A204.1 (cell line): ENCODE measurements at regions not wholly inside any gene's neighbourhood (a gene's known extent, or its start where the extent isn't known, plus 50 kb on each side); places are given as distances from the start of the nearest gene placed in this dataset.
"Not testable (repeated sequence)": the region's sequence is repeated elsewhere in the genome, so short reads cannot be mapped to it uniquely, and the experiment has no call there.

Experiments used
- FAIRE-seq: peaks from 2 replicates; lab custom pipeline; 2012; peaks lifted over from hg19 to GRCh38; lab: Jason Lieb, UNC

GRCh38 chr6:6950373-6951145 lies 157.2 kb upstream of the RREB1 start:
- no peak for FAIRE-seq

GRCh38 chr6:6951355-6951754 lies 156.4 kb upstream of the RREB1 start:
- FAIRE-seq, result no peak

GRCh38 chr6:6952484-6952883 lies 155.3 kb upstream of the RREB1 start:
- no peak for FAIRE-seq

- FAIRE-seq, result not testable (repeated sequence)
These were observed 154.8 kb upstream of the RREB1 start for GRCh38 chr6:6952927-6953326.

DNA sequence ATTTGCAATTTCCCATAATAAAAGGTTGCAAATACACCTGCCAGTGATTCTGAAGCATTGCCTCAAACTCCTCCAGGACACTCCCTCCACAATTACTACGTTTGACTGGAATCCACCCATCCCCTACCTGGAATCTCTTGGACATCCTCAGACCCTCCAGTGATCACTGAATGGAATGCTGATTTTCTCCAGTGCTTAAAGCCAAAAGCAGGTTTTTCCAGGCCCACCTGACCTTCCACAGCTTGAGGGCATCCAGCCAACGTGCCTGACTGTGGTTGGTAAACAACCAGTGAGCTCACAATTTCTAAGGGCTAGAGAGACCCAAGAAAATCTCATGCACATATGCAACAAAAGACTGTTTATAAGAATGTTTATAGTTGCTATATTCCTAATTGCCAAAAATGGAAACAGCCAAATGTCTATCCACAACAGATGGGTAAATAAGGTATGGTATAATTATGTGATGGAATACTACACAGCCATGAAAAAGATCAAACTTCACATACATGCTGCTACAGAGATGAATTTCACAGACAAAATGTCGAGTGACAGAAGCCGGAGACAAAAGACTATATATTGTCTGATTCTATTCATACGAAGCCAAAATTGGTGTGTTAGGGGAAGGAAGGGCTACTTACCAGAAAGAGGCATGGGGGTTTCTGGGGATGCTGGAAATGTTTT lies 147.1 kb upstream of the RREB1 start:
- no peak for FAIRE-seq

- FAIRE-seq, result no peak
These were observed 145.7 kb upstream of the RREB1 start for GRCh38 chr6:6962086-6962485.

DNA sequence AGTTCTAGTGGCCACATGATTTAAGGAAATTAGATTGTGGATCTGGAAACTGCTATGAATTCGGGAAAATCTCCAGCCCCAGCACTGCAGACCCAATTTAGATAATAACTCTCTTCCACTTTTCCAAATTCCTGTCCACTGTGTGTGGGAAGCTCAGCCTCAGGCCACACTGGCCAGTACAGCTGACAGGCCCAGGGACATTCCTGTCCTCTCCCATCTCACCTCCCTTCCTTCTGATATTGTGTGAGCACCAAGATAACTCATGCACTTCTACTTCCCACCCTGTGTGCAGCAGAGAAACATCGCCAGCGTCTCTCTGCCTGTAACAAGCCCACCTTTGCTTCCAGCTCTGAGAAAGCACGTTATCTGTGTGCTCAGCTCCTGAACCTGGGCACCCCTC lies 145.1 kb upstream of the RREB1 start:
- FAIRE-seq, result no peak

DNA sequence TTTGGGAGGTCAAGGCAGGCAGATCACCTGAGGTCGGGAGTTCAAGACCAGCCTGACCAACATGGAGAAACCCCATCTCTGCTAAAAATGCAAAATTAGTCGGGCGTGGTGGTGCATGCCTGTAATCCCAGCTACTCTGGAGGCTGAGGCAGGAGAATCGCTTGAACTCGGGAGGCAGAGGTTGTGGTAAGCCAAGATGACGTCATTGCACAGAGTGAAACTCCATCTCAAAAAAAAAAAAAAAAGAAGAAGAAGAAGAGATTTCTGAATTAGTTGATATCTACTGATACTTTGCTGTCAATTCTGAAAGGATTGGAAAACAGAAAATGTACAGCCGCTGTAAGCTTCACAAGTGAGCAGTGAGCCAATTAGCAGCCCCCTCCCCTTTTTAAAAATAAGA lies 144.4 kb upstream of the RREB1 start:
- not testable (repeated sequence) for FAIRE-seq

- no peak for FAIRE-seq
These were observed 143.1 kb upstream of the RREB1 start for GRCh38 chr6:6964675-6965074.

DNA sequence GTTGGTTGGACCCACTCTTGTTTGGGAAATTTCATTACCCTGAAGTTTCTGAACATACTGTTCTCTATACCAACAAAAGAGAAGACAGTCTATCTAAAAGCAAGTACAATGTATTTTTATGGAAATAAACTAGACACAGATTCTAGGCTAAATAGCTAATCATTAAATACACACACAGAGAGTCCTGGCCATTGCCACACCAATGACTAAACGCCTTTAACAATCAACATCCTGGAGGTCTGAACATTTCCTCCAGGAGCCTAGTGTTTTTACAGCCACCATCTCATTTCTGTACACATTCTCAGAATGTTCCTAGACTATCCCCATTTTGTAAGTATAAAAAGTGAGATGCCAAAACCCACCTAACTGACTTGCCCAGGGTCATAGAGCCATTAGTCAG lies 141.6 kb upstream of the RREB1 start:
- no peak for FAIRE-seq

DNA sequence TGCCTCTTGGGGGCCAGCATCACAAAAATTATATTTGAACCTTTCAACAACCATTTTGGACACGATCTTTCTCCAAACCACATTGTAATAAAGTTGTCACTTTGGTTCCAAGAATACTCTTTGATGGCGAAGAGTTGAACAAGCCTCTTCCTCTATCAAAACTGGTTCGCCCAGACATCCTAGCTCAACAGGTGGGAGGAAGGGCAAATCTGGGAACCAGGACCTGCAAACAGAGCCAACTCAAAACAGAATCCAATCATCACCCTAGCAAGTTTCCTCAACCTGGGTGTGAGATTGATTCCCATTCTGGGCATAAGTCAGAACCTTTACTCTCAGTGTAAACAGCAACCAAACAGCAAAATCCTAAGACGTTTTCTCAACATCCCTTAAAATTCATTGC lies 141.2 kb upstream of the RREB1 start:
- no peak for FAIRE-seq

DNA sequence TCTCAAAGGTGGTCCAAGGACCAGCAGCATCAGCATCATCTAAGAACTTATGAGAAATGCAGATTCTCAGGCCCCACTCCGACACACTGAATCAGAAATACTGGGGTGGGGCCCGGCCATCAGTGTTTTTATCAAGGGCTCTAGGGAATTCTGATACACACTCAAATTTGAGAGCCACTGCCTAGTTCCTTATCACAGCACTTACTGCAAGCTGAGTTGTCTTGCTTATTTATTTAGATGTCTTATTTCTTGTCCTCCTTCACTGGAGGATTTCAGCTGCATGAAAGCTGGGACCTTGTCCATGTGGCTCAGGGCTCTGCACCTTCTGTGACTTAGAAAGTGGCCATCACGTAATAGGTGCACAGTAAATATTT lies 139.4 kb upstream of the RREB1 start:
- FAIRE-seq, result no peak

DNA sequence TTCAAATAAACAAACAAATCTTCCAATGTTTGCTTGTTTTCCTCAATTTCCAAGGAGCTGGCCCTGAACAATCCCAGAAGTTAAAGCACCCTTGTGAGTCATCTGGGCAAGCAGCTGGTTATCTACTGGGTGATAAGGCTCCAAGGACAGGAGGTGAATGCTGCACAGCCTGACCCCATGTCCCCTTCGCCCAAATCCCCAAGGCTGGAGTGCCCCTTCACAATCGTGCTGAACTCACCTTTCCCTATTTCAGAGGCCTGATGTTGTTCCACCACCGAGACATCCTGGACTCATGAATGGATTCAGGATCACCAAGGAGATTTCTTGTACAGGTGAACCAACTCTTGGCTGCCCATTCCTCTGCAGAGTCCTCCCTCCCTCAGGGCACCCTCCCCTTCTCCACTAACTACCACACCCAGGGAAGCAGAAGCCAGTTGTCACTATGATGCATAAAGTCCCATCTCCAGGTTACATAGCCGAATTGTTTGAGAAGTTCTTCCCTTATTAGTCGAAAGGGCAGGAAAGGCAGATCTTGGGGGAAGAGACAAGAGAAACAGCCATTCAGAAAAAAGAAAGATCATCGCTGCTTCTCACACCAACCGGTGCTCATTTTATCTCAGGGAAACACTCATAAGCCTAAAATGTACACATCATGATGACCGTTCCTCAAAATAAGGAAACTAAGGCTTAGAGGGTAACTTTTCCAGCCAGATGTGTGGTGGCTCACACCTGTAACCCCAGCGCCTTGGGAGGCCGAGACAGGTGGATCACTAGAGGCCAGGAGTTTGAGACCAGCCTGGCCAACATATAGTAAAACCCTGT lies 138.8 kb upstream of the RREB1 start:
- no peak for FAIRE-seq

DNA sequence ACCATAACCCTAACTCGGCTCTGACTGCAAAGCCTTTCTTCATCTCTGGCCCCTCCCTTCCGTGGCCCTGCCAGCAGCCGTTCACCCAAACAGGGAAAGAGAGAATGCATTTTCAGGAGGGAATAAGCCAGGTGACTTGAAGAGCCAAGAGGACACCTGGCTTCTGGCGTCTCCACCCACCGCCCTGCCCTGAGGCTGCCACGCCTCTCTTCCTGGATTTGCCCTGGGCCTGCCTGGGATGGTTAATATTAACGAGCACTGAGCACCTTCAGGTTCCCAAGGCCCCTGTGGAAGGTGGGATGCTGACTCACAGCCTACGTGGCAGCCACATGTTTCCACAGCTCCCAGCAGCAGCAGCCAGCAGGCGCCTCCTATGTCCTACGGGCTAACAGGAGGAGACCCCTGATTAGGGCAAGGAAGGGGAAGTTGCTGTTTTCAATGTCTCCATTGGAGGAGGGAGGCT lies 138.0 kb upstream of the RREB1 start:
- FAIRE-seq, result no peak

- no peak for FAIRE-seq
These were observed 136.9 kb upstream of the RREB1 start for GRCh38 chr6:6970851-6971250.

- no peak for FAIRE-seq
These were observed 136.4 kb upstream of the RREB1 start for GRCh38 chr6:6971369-6971768.

- no peak for FAIRE-seq
These were observed 135.3 kb upstream of the RREB1 start for GRCh38 chr6:6972456-6972855.

GRCh38 chr6:6973721-6974120 lies 134.0 kb upstream of the RREB1 start:
- FAIRE-seq, result no peak

GRCh38 chr6:6975459-6976111 lies 132.2 kb upstream of the RREB1 start:
- no peak for FAIRE-seq

DNA sequence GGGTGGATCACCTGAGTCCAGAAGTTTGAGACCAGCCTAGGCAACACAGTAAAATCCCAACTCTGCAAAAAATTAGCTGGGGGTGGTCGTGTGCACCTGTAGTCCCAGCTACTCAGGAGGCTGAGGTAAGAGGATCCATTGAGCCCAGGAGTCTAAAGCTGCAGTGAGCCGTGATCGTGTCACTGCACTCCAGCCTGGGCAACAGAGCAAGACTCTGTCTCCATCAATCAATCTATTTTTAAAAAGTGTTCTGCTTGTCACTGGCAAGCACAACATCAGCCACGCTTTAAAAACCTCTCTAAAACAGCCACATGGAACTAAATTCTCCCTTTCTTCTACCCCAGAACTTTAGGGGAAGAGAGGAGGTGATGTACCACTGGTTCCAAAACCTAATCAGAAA lies 131.6 kb upstream of the RREB1 start:
- FAIRE-seq, result no peak

DNA sequence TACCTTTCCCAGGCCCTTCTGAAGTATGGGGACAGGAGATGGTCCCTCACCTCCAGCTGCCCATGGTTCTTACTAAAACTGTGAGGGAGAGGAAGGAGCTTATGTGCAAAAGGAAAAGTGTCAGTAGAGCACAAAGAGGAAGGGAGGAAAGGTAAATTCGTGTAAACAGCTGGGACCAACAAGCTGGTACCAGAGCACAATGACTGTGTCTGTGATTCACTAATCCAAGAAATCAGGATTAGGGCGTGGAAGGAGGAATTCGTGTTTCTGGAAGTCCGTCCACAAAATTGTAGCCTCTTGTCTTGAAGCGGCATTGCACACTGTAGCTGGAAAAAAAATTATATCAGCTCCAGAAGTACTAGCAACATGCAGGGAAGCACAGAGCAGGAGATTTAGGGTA lies 129.0 kb upstream of the RREB1 start:
- FAIRE-seq, result no peak

DNA sequence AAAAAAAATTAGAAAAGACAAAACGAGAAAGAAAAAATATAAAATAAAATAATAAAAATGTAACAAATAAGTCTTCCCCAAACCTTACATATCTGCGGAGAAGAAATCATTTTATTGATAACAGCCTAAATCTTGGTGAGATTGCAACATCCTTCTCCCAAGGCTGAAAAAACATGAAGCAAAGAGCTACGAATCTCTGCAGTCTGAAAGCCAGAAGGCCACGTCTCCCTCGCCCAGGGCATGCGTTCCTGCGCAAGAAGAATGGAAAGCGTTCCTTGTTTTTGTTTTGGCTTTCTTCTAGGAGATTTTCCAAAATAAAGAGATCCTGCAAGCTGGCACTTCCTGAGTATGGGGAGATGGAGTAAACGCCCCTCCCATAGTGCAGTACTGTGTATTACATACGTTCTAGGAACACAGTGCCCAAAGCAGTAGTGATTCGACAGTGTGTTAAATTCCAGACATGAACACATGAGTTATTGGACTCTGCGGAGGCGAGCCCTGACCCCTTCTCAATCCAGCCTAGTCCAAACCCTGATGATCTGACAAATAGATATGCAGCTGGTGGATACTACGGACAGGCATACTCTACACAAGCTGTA lies 126.7 kb upstream of the RREB1 start:
- FAIRE-seq, result no peak
